B cell (primary cell): ENCODE measurements at regions not wholly inside any gene's neighbourhood (a gene's known extent, or its start where the extent isn't known, plus 50 kb on each side); places are given as distances from the start of the nearest gene placed in this dataset.

Source experiments
- CTCF ChIP-seq: fragments of 200-600 bp; IDR thresholded peaks from one replicate; pipeline ENCODE4 v1.8.0; 2022; ENCODE audit warnings: antibody characterized with exemption, mild to moderate bottlenecking
- EZH2 ChIP-seq: IDR thresholded peaks from 2 replicates; pipeline ENCODE4 v1.6.1; 2012; ENCODE audit warnings: borderline replicate concordance, low read depth, mild to moderate bottlenecking, moderate library complexity, low read length; ENCODE audit not compliant: insufficient read depth, poor library complexity, severe bottlenecking

DNA sequence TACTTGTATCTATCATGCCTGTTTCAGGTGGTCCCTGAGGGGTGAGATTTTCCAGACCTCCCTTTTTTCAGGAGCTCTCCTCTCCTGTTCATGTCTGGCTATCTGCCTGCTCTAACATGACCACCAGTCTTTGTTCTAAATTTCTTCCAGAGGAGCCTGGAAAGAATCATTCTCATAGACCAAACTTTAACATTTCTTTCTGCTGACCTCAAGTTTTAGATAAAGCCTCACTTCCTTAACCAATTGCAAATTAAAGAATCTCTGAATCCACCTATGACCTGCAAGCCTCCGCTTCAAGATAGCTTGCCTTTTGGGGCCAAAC is 97.6 kb downstream of the TEX51 start:
- TF ChIP-seq CTCF (no peak), EZH2 (no peak)
